H1 (cell line): ENCODE measurements at regions not wholly inside any gene's neighbourhood (a gene's known extent, or its start where the extent isn't known, plus 50 kb on each side); places are given as distances from the start of the nearest gene placed in this dataset.
"Not testable (repeated sequence)": the region's sequence is repeated elsewhere in the genome, so short reads cannot be mapped to it uniquely, and the experiment has no call there.

Source experiments
- CEBPB ChIP-seq: IDR thresholded peaks from 2 replicates; pipeline ENCODE4 v1.6.1; 2012; ENCODE audit warnings: low read depth, low read length
- EZH2 ChIP-seq: fragments of 200-600 bp; sonication (generic); IDR thresholded peaks from 2 replicates; pipeline ENCODE4 v1.7.1; 2012; ENCODE audit warnings: low read depth, mild to moderate bottlenecking, moderate library complexity, low read length, inconsistent platforms; ENCODE audit not compliant: severe bottlenecking
- GABPA ChIP-seq: IDR thresholded peaks from 2 replicates; pipeline ENCODE4 v1.6.1; 2011; ENCODE audit warnings: mild to moderate bottlenecking, low read length, moderate library complexity, borderline replicate concordance; ENCODE audit not compliant: insufficient read depth
- JUND ChIP-seq: IDR thresholded peaks from 2 replicates; pipeline ENCODE4 v1.6.1; 2011; ENCODE audit warnings: mild to moderate bottlenecking, improper control_type of control experiment, low read length
- PHF8 ChIP-seq: fragments of 200-600 bp; sonication (generic); conservative IDR thresholded peaks from 2 replicates; pipeline ENCODE4 v1.7.1; 2012; ENCODE audit warnings: low read depth, mild to moderate bottlenecking, inconsistent platforms, low read length, moderate library complexity
- POLR2A ChIP-seq, 2 experiments: IDR thresholded peaks; 1 replicate in 1 of 2; 2 replicates in 1 of 2; pipeline ENCODE4 v1.6.1; 2011; ENCODE audit warnings: low read depth in 2 of 2, low read length in 2 of 2, mild to moderate bottlenecking in 2 of 2; ENCODE audit errors: control extremely low read depth in 1 of 2
- POLR2AphosphoS5 ChIP-seq: IDR thresholded peaks from 2 replicates; pipeline ENCODE4 v1.6.1; 2011; ENCODE audit warnings: low read depth, low read length
- RAD21 ChIP-seq, 2 experiments: IDR thresholded peaks in 1 of 2; conservative IDR thresholded peaks in 1 of 2; 2 replicates each; pipeline ENCODE4 v1.6.1; 2011; ENCODE audit warnings: low read depth in 2 of 2, low read length in 2 of 2, improper control_type of control experiment in 1 of 2, inconsistent platforms in 1 of 2, mild to moderate bottlenecking in 1 of 2, moderate library complexity in 1 of 2
- SP2 ChIP-seq: IDR thresholded peaks from 2 replicates; pipeline ENCODE4 v1.6.1; 2012; ENCODE audit warnings: mild to moderate bottlenecking, low read length, inconsistent platforms
- TF ChIP-seq, protein P1 (sequence below), 3 experiments: IDR thresholded peaks; 1 replicate in 2 of 3; 2 replicates in 1 of 3; pipeline versions ENCODE4 v1.5.1 to v1.6.1; 2011; ENCODE audit warnings: low read length in 3 of 3, mild to moderate bottlenecking in 3 of 3, inconsistent platforms in 2 of 3, low read depth in 1 of 3, moderate library complexity in 1 of 3; ENCODE audit not compliant: insufficient read depth in 1 of 3; ENCODE audit errors: control extremely low read depth in 1 of 3

DNA sequence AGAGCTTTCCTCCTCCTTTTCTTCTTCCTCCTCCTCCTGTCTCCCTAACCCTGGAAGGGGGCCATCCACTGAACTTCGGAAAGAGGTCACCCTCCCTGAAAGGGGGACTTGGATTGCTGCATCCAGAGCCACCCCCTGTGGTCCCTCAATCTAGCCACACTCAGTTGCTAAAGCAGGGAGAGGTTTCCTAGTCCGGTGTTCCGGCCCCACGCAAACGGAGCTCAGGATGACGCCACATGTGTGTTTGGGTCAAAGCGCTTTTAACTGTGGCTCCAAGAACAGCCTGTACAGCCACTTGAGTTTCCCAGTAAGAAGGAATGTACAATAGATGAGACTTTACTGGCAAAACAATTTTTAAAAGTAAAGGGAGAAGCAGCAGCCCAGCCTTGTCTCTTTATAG, 206.9 kb upstream of the IRF2BP2 start:
- TF ChIP-seq, protein P1, sequence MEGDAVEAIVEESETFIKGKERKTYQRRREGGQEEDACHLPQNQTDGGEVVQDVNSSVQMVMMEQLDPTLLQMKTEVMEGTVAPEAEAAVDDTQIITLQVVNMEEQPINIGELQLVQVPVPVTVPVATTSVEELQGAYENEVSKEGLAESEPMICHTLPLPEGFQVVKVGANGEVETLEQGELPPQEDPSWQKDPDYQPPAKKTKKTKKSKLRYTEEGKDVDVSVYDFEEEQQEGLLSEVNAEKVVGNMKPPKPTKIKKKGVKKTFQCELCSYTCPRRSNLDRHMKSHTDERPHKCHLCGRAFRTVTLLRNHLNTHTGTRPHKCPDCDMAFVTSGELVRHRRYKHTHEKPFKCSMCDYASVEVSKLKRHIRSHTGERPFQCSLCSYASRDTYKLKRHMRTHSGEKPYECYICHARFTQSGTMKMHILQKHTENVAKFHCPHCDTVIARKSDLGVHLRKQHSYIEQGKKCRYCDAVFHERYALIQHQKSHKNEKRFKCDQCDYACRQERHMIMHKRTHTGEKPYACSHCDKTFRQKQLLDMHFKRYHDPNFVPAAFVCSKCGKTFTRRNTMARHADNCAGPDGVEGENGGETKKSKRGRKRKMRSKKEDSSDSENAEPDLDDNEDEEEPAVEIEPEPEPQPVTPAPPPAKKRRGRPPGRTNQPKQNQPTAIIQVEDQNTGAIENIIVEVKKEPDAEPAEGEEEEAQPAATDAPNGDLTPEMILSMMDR (IDR thresholded peaks at IDR 0.05; ENCODE audit: control extremely low read depth in 1 of 3, insufficient read depth in 1 of 3, low read depth in 1 of 3, low read length in 3 of 3): not testable (repeated sequence)
- TF ChIP-seq GABPA; EZH2; POLR2A (IDR thresholded peaks at IDR 0.05; ENCODE audit: control extremely low read depth in 1 of 2, low read depth in 2 of 2, low read length in 2 of 2); RAD21 (IDR thresholded peaks at IDR 0.05 in 1 of 2, conservative IDR thresholded peaks at IDR 0.05 in 1 of 2; ENCODE audit: low read depth in 2 of 2, low read length in 2 of 2); POLR2AphosphoS5; CEBPB; JUND; SP2; PHF8: not testable (repeated sequence)
